ENCODE measurements at regions not wholly inside any gene's neighbourhood (a gene's known extent, or its start where the extent isn't known, plus 50 kb on each side); places are given as distances from the start of the nearest gene placed in this dataset.
"Not testable (repeated sequence)": the region's sequence is repeated elsewhere in the genome, so short reads cannot be mapped to it uniquely, and the experiment has no call there.

- FAIRE-seq (no peak), DNase-seq (ENCODE audit: low spot score in 2 of 2) (no peak)
Measured at GRCh38 chr13:72657379-72657778, 70.0 kb downstream of the MZT1 start.

- no peak for DNase-seq (ENCODE audit: low spot score in 2 of 2)
- FAIRE-seq: no peak
Measured at GRCh38 chr13:72656357-72656756, 71.1 kb downstream of the MZT1 start.

GRCh38 chr13:72653506-72653905 lies 73.9 kb downstream of the MZT1 start:
- no peak for DNase-seq (ENCODE audit: low spot score in 2 of 2)
- peak; percentile 30 for FAIRE-seq

GRCh38 chr13:72652681-72653080 lies 74.7 kb downstream of the MZT1 start:
- FAIRE-seq (no peak), DNase-seq (ENCODE audit: low spot score in 2 of 2) (no peak)

- FAIRE-seq: no peak
- DNase-seq (ENCODE audit: low spot score in 2 of 2): peak in 1 of 2 donors; percentile 6
Measured at GRCh38 chr13:72651144-72651543, 76.3 kb downstream of the MZT1 start.

- no peak for DNase-seq (ENCODE audit: low spot score in 2 of 2)
Measured at GRCh38 chr13:72650051-72650700, 77.3 kb downstream of the MZT1 start.

GRCh38 chr13:72648513-72649065 lies 78.8 kb downstream of the MZT1 start:
- FAIRE-seq: no peak
- no peak for DNase-seq (ENCODE audit: low spot score in 2 of 2)

More at GRCh38 chr13:72650051-72650700, 77.3 kb downstream of the MZT1 start:
- FAIRE-seq: no peak

- DNase-seq (ENCODE audit: low spot score in 2 of 2) (no peak), FAIRE-seq (no peak)
Measured at GRCh38 chr13:72647422-72647821, 80.0 kb downstream of the MZT1 start.

- FAIRE-seq (no peak), DNase-seq (ENCODE audit: low spot score in 2 of 2) (no peak)
Measured at GRCh38 chr13:72645521-72645920, 81.9 kb downstream of the MZT1 start.

GRCh38 chr13:72643311-72643989 lies 84.0 kb downstream of the MZT1 start:
- FAIRE-seq: peak; percentile 75

GRCh38 chr13:72639377-72639776 lies 88.1 kb downstream of the MZT1 start:
- no peak for DNase-seq (ENCODE audit: low spot score in 2 of 2)
- no peak for FAIRE-seq

More at GRCh38 chr13:72643311-72643989, 84.0 kb downstream of the MZT1 start:
- peak in 1 of 2 donors; percentile 7 for DNase-seq (ENCODE audit: low spot score in 2 of 2)

- DNase-seq (ENCODE audit: low spot score in 2 of 2) (no peak), FAIRE-seq (no peak)
Measured at GRCh38 chr13:72638059-72638815, 89.2 kb downstream of the MZT1 start.

- FAIRE-seq: no peak
- no peak for DNase-seq (ENCODE audit: low spot score in 2 of 2)
Measured at GRCh38 chr13:72637561-72637960, 89.9 kb downstream of the MZT1 start.

- DNase-seq (ENCODE audit: low spot score in 2 of 2): no peak
- FAIRE-seq: no peak
Measured at GRCh38 chr13:72634859-72635258, 92.6 kb downstream of the MZT1 start.

- FAIRE-seq: no peak
- no peak for DNase-seq (ENCODE audit: low spot score in 2 of 2)
Measured at GRCh38 chr13:72622546-72622945, 104.9 kb downstream of the MZT1 start.

- no peak for DNase-seq (ENCODE audit: low spot score in 2 of 2)
- FAIRE-seq: no peak
Measured at GRCh38 chr13:72620874-72621273, 106.6 kb downstream of the MZT1 start.

- no peak for DNase-seq (ENCODE audit: low spot score in 2 of 2)
- FAIRE-seq: no peak
Measured at GRCh38 chr13:72617951-72618350, 109.5 kb downstream of the MZT1 start.

- FAIRE-seq (no peak), DNase-seq (ENCODE audit: low spot score in 2 of 2) (no peak)
Measured at GRCh38 chr13:72617186-72617585, 110.2 kb downstream of the MZT1 start.

GRCh38 chr13:72610251-72610891 lies 117.1 kb downstream of the MZT1 start:
- not testable (repeated sequence) for FAIRE-seq; DNase-seq (ENCODE audit: low spot score in 2 of 2)

- FAIRE-seq (no peak), DNase-seq (ENCODE audit: low spot score in 2 of 2) (no peak)
Measured at GRCh38 chr13:72599178-72599743, 128.2 kb downstream of the MZT1 start.

All from frontal cortex (tissue), 3 donors.